GM12878 (cell line): ENCODE measurements at regions not wholly inside any gene's neighbourhood (a gene's known extent, or its start where the extent isn't known, plus 50 kb on each side); places are given as distances from the start of the nearest gene placed in this dataset.

Experiments used
- ATAC-seq: fragments of 200-7000 bp; cut with Tn5 transposase; 3 replicates; pipeline ENCODE4 v1.9.1; 2020; ENCODE audit warnings: mild to moderate bottlenecking, moderate library complexity
- BruUV-seq: library from RNA; stranded (reverse); fragments of 400-500 nt; replicated peaks from 2 replicates; lab custom pipeline; 2021; lab: Mats Ljungman, UMichigan
- CTCF ChIA-PET: fragments of 300-600 bp; sonication (Branson Sonifier 250); formaldehyde crosslinking; extraction: SDS; loops from one replicate; lab custom pipeline; 2021; ENCODE audit warnings: inconsistent platforms; lab: Yijun Ruan, JAX
- POLR2A ChIA-PET: fragments of 350-600 bp; formaldehyde crosslinking; extraction: SDS; loops from one replicate; lab custom pipeline; 2021; ENCODE audit warnings: inconsistent platforms; lab: Charles Lee
- RAD21 ChIA-PET: fragments of 300-600 bp; sonication (Branson Sonifier 250); formaldehyde crosslinking; loops from one replicate; lab custom pipeline; 2023; ENCODE audit warnings: antibody characterized with exemption; ENCODE audit not compliant: unreplicated experiment; lab: Charles Lee
- SMC1A ChIA-PET: fragments of 300-600 bp; sonication (Branson Sonifier 250); formaldehyde crosslinking; loops from one replicate; lab custom pipeline; 2023; ENCODE audit not compliant: unreplicated experiment, uncharacterized antibody; lab: Charles Lee
- DNase-seq: peaks from one replicate; pipeline ENCODE4 v3.0.0-alpha.2; 2011; ENCODE audit warnings: low read depth, low spot score
- FAIRE-seq: peaks from 3 replicates; lab custom pipeline; 2011; peaks lifted over from hg19 to GRCh38; lab: Jason Lieb, UNC
- H2AFZ ChIP-seq: 2 replicates; pipeline ENCODE4 v1.6.0; 2011; ENCODE audit warnings: low read depth, low read length, control low read depth; ENCODE audit not compliant: control insufficient read depth
- H3K27ac ChIP-seq: 2 replicates; pipeline ENCODE4 v1.5.1; 2011; ENCODE audit warnings: control low read depth; ENCODE audit not compliant: control insufficient read depth, insufficient read depth
- H3K27me3 ChIP-seq, 2 experiments: replicated peaks in 1 of 2; 2 replicates each; pipeline versions ENCODE4 v1.6.0 to v1.6.1; 2011; ENCODE audit warnings: low read length in 1 of 2; ENCODE audit not compliant: control insufficient read depth in 2 of 2, insufficient read depth in 2 of 2
- H3K36me3 ChIP-seq, 2 experiments: 2 replicates each; pipeline ENCODE4 v1.5.1; 2011; ENCODE audit warnings: low read length in 1 of 2; ENCODE audit not compliant: control insufficient read depth in 2 of 2, insufficient read depth in 2 of 2
- H3K4me1 ChIP-seq: 2 replicates; pipeline ENCODE4 v1.6.1; 2011; ENCODE audit warnings: mild to moderate bottlenecking, low read length, moderate library complexity, mixed read lengths; ENCODE audit not compliant: control insufficient read depth, insufficient read depth
- H3K4me2 ChIP-seq: 2 replicates; pipeline ENCODE4 v1.6.0; 2011; ENCODE audit warnings: control low read depth; ENCODE audit not compliant: control insufficient read depth, insufficient read depth
- H3K4me3 ChIP-seq: fragments of 200-600 bp; sonication (generic); 2 replicates; pipeline ENCODE4 v1.5.1; 2016
- H3K79me2 ChIP-seq: 2 replicates; pipeline ENCODE4 v1.6.0; 2011; ENCODE audit warnings: low read length; ENCODE audit not compliant: control insufficient read depth, insufficient read depth
- H3K9ac ChIP-seq: 2 replicates; pipeline ENCODE4 v1.8.0; 2011; ENCODE audit warnings: low read length, control low read depth, mixed read lengths; ENCODE audit not compliant: control insufficient read depth, insufficient read depth
- H3K9me3 ChIP-seq: replicated peaks from 3 replicates; pipeline ENCODE4 v1.5.1; 2011; ENCODE audit warnings: mild to moderate bottlenecking, low read length; ENCODE audit not compliant: control insufficient read depth, insufficient read depth
- H4K20me1 ChIP-seq: 2 replicates; pipeline ENCODE4 v1.6.0; 2011; ENCODE audit not compliant: control insufficient read depth, insufficient read depth
- ATF7 ChIP-seq: fragments of 450-650 bp; IDR thresholded peaks from 2 replicates; pipeline ENCODE4 v1.6.1; 2016; ENCODE audit warnings: low read depth, mild to moderate bottlenecking
- BCL11A ChIP-seq: IDR thresholded peaks from 2 replicates; pipeline ENCODE4 v1.6.1; 2011; ENCODE audit warnings: low read depth, low read length
- BHLHE40 ChIP-seq, 2 experiments: fragments of 450-650 bp in 1 of 2; IDR thresholded peaks; 2 replicates each; pipeline ENCODE4 v1.6.1; 2011 to 2017; ENCODE audit warnings: low read depth in 2 of 2, borderline replicate concordance in 1 of 2, improper control_type of control experiment in 1 of 2, low read length in 1 of 2, mild to moderate bottlenecking in 1 of 2
- EZH2 ChIP-seq: IDR thresholded peaks from 2 replicates; pipeline ENCODE4 v1.6.1; 2012; ENCODE audit warnings: low read depth, mild to moderate bottlenecking, control low read depth, inconsistent platforms, low read length, borderline replicate concordance; ENCODE audit not compliant: control insufficient read depth
- HCFC1 ChIP-seq: fragments of 150-350 bp; IDR thresholded peaks from 2 replicates; pipeline ENCODE4 v1.6.1; 2014; ENCODE audit warnings: low read length
- HDAC2 ChIP-seq: fragments of 200-600 bp; sonication (generic); IDR thresholded peaks from 2 replicates; pipeline ENCODE4 v1.6.1; 2017
- IKZF1 ChIP-seq: fragments of 450-650 bp; conservative IDR thresholded peaks from 2 replicates; pipeline ENCODE4 v1.6.1; 2017; ENCODE audit warnings: antibody characterized with exemption, mild to moderate bottlenecking
- IKZF2 ChIP-seq, 2 experiments: fragments of 450-650 bp; IDR thresholded peaks; 2 replicates each; pipeline ENCODE4 v1.6.1; 2017; ENCODE audit warnings: mild to moderate bottlenecking in 2 of 2, moderate library complexity in 2 of 2
- RAD21 ChIP-seq: IDR thresholded peaks from 2 replicates; pipeline ENCODE4 v1.6.1; 2011; ENCODE audit warnings: mild to moderate bottlenecking, low read depth, low read length, moderate library complexity; ENCODE audit not compliant: insufficient read depth
- RELA ChIP-seq: fragments of 450-650 bp; IDR thresholded peaks from 2 replicates; pipeline ENCODE4 v1.8.0; 2014; ENCODE audit warnings: borderline replicate concordance; ENCODE audit not compliant: partially characterized antibody
- STAT1 ChIP-seq: fragments of 450-650 bp; conservative IDR thresholded peaks from 2 replicates; pipeline ENCODE4 v1.6.1; 2014; ENCODE audit warnings: antibody characterized with exemption, mild to moderate bottlenecking
- WRNIP1 ChIP-seq: IDR thresholded peaks from 2 replicates; pipeline ENCODE4 v1.6.1; 2011; ENCODE audit warnings: low read depth, low read length, improper control_type of control experiment, borderline replicate concordance
- ZNF592 ChIP-seq: fragments of 450-650 bp; IDR thresholded peaks from 2 replicates; pipeline ENCODE4 v1.6.1; 2017; ENCODE audit warnings: mild to moderate bottlenecking, moderate library complexity
- WGBS: methylation state at CpG from one replicate; pipeline ENCODE4 v1.1.6; 2016; ENCODE audit warnings: low lambda C conversion rate; ENCODE audit not compliant: insufficient replicate concordance, insufficient coverage; ENCODE audit errors: missing lambda C conversion rate; 5-methylcytosine and 5-hydroxymethylcytosine counted together
- in situ Hi-C: fragments of 300-500 bp; cut with MboI; formaldehyde crosslinking; loops from 9 replicates; pipeline ENCODE4 v1.14.3; 2018; ENCODE audit warnings: mixed read lengths
- intact Hi-C: fragments of 100-400 bp; cut with micrococcal nuclease; formaldehyde crosslinking; loops from one replicate; pipeline ENCODE4 v1.14.2; 2022; ENCODE audit not compliant: unreplicated experiment
- TF ChIP-seq, protein P1 (sequence below): IDR thresholded peaks from 2 replicates; pipeline ENCODE4 v1.6.1; 2012; ENCODE audit warnings: low read length, inconsistent platforms
- TF ChIP-seq, protein P2 (sequence below): fragments of 450-650 bp; IDR thresholded peaks from 2 replicates; pipeline ENCODE4 v1.6.1; 2016; ENCODE audit warnings: mild to moderate bottlenecking

- H3K4me3 ChIP-seq, result no peak overlapping the region
- CTCF ChIA-PET, result interaction anchor here (0.9 kb wide), 1 partner anchor 26 kb away, joined by 4 read pairs; no protein-coding TSS in a partner anchor
- FAIRE-seq (no peak), DNase-seq (no peak), ATAC-seq (no peak)
- intact Hi-C loops (no loop called here), in situ Hi-C loops (no loop called here)
- no peaks in the 10 kb centered on the region for H4K20me1 ChIP-seq
- H3K4me2 ChIP-seq, result no peak overlapping the region
- RAD21 ChIA-PET, result no interaction called here
- TF ChIP-seq HCFC1 (no peak), ATF7 (no peak), RAD21 (no peak), STAT1 (no peak), WRNIP1 (no peak), BCL11A (no peak), HDAC2 (no peak), IKZF1 (no peak), IKZF2 (IDR thresholded peaks at IDR 0.05) (no peak), ZNF592 (no peak), BHLHE40 (IDR thresholded peaks at IDR 0.05; ENCODE audit: borderline replicate concordance in 1 of 2, low read depth in 2 of 2, low read length in 1 of 2) (no peak), RELA (no peak), EZH2 (no peak)
- TF ChIP-seq, protein P1, sequence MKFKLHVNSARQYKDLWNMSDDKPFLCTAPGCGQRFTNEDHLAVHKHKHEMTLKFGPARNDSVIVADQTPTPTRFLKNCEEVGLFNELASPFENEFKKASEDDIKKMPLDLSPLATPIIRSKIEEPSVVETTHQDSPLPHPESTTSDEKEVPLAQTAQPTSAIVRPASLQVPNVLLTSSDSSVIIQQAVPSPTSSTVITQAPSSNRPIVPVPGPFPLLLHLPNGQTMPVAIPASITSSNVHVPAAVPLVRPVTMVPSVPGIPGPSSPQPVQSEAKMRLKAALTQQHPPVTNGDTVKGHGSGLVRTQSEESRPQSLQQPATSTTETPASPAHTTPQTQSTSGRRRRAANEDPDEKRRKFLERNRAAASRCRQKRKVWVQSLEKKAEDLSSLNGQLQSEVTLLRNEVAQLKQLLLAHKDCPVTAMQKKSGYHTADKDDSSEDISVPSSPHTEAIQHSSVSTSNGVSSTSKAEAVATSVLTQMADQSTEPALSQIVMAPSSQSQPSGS, result no peak
- TF ChIP-seq, protein P2, sequence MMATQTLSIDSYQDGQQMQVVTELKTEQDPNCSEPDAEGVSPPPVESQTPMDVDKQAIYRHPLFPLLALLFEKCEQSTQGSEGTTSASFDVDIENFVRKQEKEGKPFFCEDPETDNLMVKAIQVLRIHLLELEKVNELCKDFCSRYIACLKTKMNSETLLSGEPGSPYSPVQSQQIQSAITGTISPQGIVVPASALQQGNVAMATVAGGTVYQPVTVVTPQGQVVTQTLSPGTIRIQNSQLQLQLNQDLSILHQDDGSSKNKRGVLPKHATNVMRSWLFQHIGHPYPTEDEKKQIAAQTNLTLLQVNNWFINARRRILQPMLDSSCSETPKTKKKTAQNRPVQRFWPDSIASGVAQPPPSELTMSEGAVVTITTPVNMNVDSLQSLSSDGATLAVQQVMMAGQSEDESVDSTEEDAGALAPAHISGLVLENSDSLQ, result no peak
- SMC1A ChIA-PET, result no interaction called here
- no peaks in the 10 kb centered on the region for H3K9me3 ChIP-seq
- peaks cover 10% of the 10 kb centered on the region for H3K4me1 ChIP-seq
- no peak overlapping the region for H3K9ac ChIP-seq
- H3K27me3 ChIP-seq, result no peaks in the 10 kb centered on the region
- H2AFZ ChIP-seq, result no peak overlapping the region
- H3K79me2 ChIP-seq, result no peaks in the 10 kb centered on the region
- no peaks in the 10 kb centered on the region for H3K36me3 ChIP-seq
- POLR2A ChIA-PET, result no interaction called here
- no TSS peak for BruUV-seq
- H3K27ac ChIP-seq, result no peak overlapping the region
- WGBS, result 82% methylated on average over 2 of the region's 2 CpGs
Measured at GRCh38 chr1:54460351-54460750, 54.2 kb upstream of the SSBP3 start.
